Gastroesophageal sphincter (tissue), 4 donors: ENCODE measurements at regions not wholly inside any gene's neighbourhood (a gene's known extent, or its start where the extent isn't known, plus 50 kb on each side); places are given as distances from the start of the nearest gene placed in this dataset.

ENCODE experiments used
- ATAC-seq: fragments of 150-250 bp; one replicate; pipeline ENCODE4 v1.9.1; 2016; ENCODE audit warnings: mild to moderate bottlenecking, moderate library complexity
- H3K27ac ChIP-seq, 4 donors: fragments of 200-600 bp; sonication (generic) in 3 of 4; 1 replicate in 3 of 4; 2 replicates in 1 of 4; pipeline ENCODE4 v1.5.1; 2016 to 2019
- H3K27me3 ChIP-seq: fragments of 200-600 bp; sonication (generic); one replicate; pipeline ENCODE4 v1.5.1; 2019
- H3K36me3 ChIP-seq, 2 donors: fragments of 200-600 bp; sonication (generic); one replicate each; pipeline ENCODE4 v1.5.1; 2019; ENCODE audit warnings: control low read depth in 1 of 2
- H3K4me1 ChIP-seq, 3 donors: fragments of 200-600 bp; sonication (generic); 1 replicate in 2 of 3; 2 replicates in 1 of 3; pipeline ENCODE4 v1.5.1; 2016 to 2019; ENCODE audit warnings: control low read depth in 2 of 3
- H3K4me3 ChIP-seq, 2 donors: fragments of 200-600 bp; sonication (generic); one replicate each; pipeline ENCODE4 v1.5.1; 2019; ENCODE audit warnings: mild to moderate bottlenecking in 1 of 2, moderate library complexity in 1 of 2
- H3K9me3 ChIP-seq, 3 donors: fragments of 200-600 bp; sonication (generic); one replicate each; pipeline ENCODE4 v1.5.1; 2017 to 2019; ENCODE audit warnings: control low read depth in 2 of 3
- CTCF ChIP-seq, 4 experiments: fragments of 200-600 bp in 2 of 4; fragments of 450-650 bp in 2 of 4; sonication (generic) in 1 of 4; IDR thresholded peaks; one replicate each; pipeline ENCODE4 v1.5.1; 2017 to 2019; ENCODE audit warnings: antibody characterized with exemption in 4 of 4, mild to moderate bottlenecking in 2 of 4, moderate library complexity in 2 of 4
- EP300 ChIP-seq: sonication (generic); formaldehyde crosslinking; IDR thresholded peaks from one replicate; pipeline ENCODE4 v1.6.1; 2017; ENCODE audit warnings: antibody characterized with exemption, mild to moderate bottlenecking
- POLR2A ChIP-seq, 2 donors: fragments of 450-650 bp; IDR thresholded peaks; one replicate each; pipeline ENCODE4 v1.6.1; 2017; ENCODE audit warnings: antibody characterized with exemption in 2 of 2, mild to moderate bottlenecking in 2 of 2, moderate library complexity in 1 of 2
- POLR2AphosphoS5 ChIP-seq: sonication (generic); formaldehyde crosslinking; IDR thresholded peaks from one replicate; pipeline ENCODE4 v1.6.1; 2017; ENCODE audit warnings: antibody characterized with exemption
- WGBS, 2 donors: methylation state at CpG; one replicate each; pipeline ENCODE4 v1.1.5; 2018; ENCODE audit warnings: low coverage in 1 of 2; 5-methylcytosine and 5-hydroxymethylcytosine counted together

GRCh38 chr2:6325616-6326015 lies 540.1 kb downstream of the CMPK2 start:
- no peak for ATAC-seq
- Histone ChIP-seq H3K27ac (no peak overlapping the region), H3K9me3 (no peaks in the 10 kb centered on the region), H3K27me3 (no peaks in the 10 kb centered on the region), H3K36me3 (no peaks in the 10 kb centered on the region), H3K4me1 (no peaks in the 10 kb centered on the region), H3K4me3 (no peak overlapping the region)
- 89 to 90% methylated on average over 2 to 3 of the region's 9 CpGs for WGBS, 2 donors
- TF ChIP-seq EP300 (no peak), CTCF (IDR thresholded peaks at IDR 0.05) (no peak)

DNA sequence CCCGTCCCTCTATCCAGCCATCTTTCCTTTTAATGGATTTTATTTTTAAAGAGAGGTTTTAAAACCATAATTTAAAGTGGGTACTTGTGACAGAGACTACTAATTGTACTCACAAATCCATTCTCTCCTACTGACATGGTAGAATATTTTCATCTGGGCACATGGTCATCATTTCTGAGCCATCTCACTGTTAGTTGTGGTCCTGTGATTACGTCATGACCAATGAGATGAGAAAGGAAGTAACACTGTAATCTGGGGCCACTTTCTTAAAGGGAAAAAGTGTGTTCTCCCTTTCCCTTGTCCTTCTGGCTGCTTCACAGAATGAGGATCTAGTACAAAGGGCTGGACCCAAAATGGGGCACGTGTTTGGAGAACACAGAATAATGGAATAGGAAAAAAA lies 538.7 kb downstream of the CMPK2 start:
- no peaks in the 10 kb centered on the region for H3K27me3 ChIP-seq
- no peak for ATAC-seq
- peaks cover 0 to 3% (median 0%) of the 10 kb centered on the region in 3 donors for H3K9me3 ChIP-seq
- 87 to 93% methylated on average over 2 to 3 of the region's 3 CpGs for WGBS, 2 donors
- H3K27ac ChIP-seq: no peak overlapping the region
- no peaks in the 10 kb centered on the region for H3K36me3 ChIP-seq
- TF ChIP-seq EP300 (no peak), POLR2AphosphoS5 (no peak), CTCF (IDR thresholded peaks at IDR 0.05) (no peak), POLR2A (IDR thresholded peaks at IDR 0.05) (no peak)
- no peak overlapping the region for H3K4me3 ChIP-seq
- no peaks in the 10 kb centered on the region for H3K4me1 ChIP-seq

DNA sequence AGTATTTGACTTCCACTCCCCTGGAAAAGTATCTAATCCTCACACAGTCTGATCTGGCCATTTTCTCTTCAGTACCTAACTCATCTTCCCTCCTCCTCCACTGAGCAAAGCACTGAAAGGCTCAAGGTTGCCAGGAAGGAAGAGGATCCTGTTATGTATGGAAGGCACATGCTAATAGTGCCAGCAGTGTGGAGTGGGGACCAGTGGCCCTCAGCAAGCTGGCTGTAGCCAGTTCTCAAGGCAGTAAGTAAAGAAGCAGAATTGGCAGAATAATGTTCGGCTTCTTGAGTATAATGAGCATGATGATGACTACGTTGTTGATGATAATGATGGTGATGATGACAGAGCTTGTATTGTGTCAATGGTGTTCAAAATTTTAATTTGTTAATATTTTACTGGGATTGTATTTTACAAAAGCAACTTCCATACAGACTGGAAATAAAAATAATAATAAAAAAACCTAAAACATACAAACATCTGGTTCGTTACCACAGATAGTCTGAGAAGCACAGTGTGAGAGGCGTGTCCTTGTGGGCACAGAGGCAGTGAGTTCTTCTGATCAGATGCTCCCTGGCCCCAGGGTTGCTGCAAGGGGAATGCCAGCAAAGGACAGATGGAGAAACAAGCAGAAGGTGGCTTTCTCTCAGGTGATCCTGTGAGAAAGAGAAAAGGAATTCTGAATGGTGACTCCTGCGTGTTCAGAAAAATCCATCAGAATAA lies 528.8 kb downstream of the CMPK2 start:
- Histone ChIP-seq H3K4me3 (no peak overlapping the region), H3K4me1 (no peaks in the 10 kb centered on the region), H3K9me3 (no peaks in the 10 kb centered on the region), H3K27me3 (no peaks in the 10 kb centered on the region), H3K27ac (no peak overlapping the region), H3K36me3 (no peaks in the 10 kb centered on the region)
- TF ChIP-seq CTCF (IDR thresholded peaks at IDR 0.05): no peak
- no peak for TF ChIP-seq POLR2AphosphoS5
- TF ChIP-seq EP300: no peak
- no peak for TF ChIP-seq POLR2A (IDR thresholded peaks at IDR 0.05)
- WGBS, 2 donors: 76 to 84% methylated on average over 4 to 5 of the region's 5 CpGs
- no peak for ATAC-seq

DNA sequence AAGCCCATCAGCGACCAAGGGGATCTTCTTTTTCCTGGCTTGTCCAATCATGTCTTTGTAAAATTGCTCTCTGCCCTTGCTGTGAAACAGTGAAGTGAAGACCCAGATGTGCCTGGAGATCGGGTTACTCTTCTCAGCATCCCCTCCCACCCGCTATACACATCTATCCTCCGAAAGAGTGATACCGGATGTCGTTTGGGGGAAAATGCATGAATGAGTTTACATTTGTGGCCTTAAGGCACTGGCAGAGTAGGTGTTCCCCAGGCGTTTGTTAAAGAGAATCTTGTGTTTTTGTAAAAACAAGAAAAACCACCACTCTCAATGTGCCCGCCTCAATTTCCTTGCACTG lies 528.3 kb downstream of the CMPK2 start:
- Histone ChIP-seq H3K4me3 (no peak overlapping the region), H3K4me1 (no peaks in the 10 kb centered on the region), H3K27me3 (peaks cover 3% of the 10 kb centered on the region), H3K27ac (no peak overlapping the region), H3K9me3 (no peaks in the 10 kb centered on the region), H3K36me3 (no peaks in the 10 kb centered on the region)
- TF ChIP-seq CTCF (IDR thresholded peaks at IDR 0.05) (no peak), EP300 (no peak), POLR2A (IDR thresholded peaks at IDR 0.05) (no peak), POLR2AphosphoS5 (no peak)
- no peak for ATAC-seq
- 46 to 66% methylated on average over 4 to 8 of the region's 8 CpGs for WGBS, 2 donors

DNA sequence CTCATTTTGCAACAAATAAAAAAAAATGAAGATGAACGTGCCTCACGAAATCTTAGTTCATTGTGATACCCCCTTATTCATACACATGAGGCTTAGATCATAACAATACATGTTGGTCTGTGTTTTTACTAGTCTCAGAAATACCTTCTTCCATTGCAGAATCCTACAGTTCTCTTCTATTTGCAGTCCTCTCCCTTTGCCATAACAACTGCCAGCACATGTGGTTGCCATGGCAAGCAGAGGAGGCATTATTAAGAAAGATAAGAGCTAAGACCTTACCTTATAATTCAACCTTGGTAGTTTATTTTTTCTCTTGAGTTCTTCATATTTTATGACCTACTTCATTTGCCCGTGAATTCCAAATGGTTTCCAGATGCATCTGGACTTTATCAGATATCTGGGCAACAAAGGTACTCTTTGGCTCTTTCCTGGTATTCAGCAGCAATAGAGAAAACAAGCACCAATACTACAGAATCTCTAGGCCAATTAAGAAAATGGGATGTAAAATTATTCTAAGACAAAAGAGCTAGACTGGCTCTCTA lies 524.0 kb downstream of the CMPK2 start:
- H3K36me3 ChIP-seq: no peaks in the 10 kb centered on the region
- no peak overlapping the region for H3K4me3 ChIP-seq
- no peak overlapping the region for H3K27ac ChIP-seq
- ATAC-seq: no peak
- no peaks in the 10 kb centered on the region for H3K9me3 ChIP-seq
- no peaks in the 10 kb centered on the region for H3K4me1 ChIP-seq
- no peak for TF ChIP-seq POLR2AphosphoS5
- TF ChIP-seq POLR2A (IDR thresholded peaks at IDR 0.05): no peak
- TF ChIP-seq EP300: no peak
- no peak for TF ChIP-seq CTCF (IDR thresholded peaks at IDR 0.05)
- 46 to 68% methylated on average over 3 of the region's 3 CpGs for whole genome bisulfite sequencing, 2 donors
- peaks cover 4% of the 10 kb centered on the region for H3K27me3 ChIP-seq
